ENCODE measurements at regions not wholly inside any gene's neighbourhood (a gene's known extent, or its start where the extent isn't known, plus 50 kb on each side); places are given as distances from the start of the nearest gene placed in this dataset.

DNA sequence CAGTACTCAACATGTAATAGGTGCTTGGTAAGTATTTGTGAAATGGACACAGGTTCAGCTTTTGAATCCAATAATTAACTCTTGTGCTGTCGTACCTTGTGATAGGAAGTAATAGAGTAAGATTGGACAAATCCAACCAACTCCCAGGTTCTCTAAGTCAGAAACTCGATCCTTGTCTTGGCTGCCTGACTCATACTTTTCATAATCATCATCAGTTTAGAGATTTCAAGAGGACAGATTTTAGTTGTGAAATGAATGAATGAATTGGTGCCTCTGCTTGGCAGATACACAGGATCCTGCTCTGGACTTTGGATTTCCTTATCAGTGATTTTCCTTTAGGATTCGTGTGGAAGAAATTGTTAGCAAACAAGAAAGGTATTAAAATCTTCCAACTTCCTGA, 1145.2 kb downstream of the AACS start:
- no peaks in the 10 kb centered on the region for H3K27me3 ChIP-seq (replicated peaks in 1 of 4; ENCODE audit: control extremely low read depth in 1 of 4, control insufficient read depth in 3 of 4, insufficient read depth in 4 of 4, low read length in 3 of 4)
- CTCF ChIA-PET = no interaction called here
- H4K20me1 ChIP-seq (ENCODE audit: control insufficient read depth, insufficient read depth, low read length, poor library complexity, severe bottlenecking) = no peaks in the 10 kb centered on the region
- H3K79me2 ChIP-seq (ENCODE audit: control insufficient read depth, insufficient read depth, low read length) = no peaks in the 10 kb centered on the region
- POLR2A ChIA-PET = no interaction called here
- H3K27ac Mint-ChIP-seq = no peak overlapping the region
- DNase-seq = no peak
- H2AFZ ChIP-seq (ENCODE audit: insufficient read depth, low read depth, low read length, poor library complexity, severe bottlenecking) = no peak overlapping the region
- no peak overlapping the region for H3K4me3 Mint-ChIP-seq
- ATAC-seq (ENCODE audit: low read depth) = no peak
- TF ChIP-seq EZH2 (IDR thresholded peaks at IDR 0.05; ENCODE audit: borderline replicate concordance, insufficient read depth, low read depth, low read length, poor library complexity, severe bottlenecking) = no peak
- TF ChIP-seq, protein P1, sequence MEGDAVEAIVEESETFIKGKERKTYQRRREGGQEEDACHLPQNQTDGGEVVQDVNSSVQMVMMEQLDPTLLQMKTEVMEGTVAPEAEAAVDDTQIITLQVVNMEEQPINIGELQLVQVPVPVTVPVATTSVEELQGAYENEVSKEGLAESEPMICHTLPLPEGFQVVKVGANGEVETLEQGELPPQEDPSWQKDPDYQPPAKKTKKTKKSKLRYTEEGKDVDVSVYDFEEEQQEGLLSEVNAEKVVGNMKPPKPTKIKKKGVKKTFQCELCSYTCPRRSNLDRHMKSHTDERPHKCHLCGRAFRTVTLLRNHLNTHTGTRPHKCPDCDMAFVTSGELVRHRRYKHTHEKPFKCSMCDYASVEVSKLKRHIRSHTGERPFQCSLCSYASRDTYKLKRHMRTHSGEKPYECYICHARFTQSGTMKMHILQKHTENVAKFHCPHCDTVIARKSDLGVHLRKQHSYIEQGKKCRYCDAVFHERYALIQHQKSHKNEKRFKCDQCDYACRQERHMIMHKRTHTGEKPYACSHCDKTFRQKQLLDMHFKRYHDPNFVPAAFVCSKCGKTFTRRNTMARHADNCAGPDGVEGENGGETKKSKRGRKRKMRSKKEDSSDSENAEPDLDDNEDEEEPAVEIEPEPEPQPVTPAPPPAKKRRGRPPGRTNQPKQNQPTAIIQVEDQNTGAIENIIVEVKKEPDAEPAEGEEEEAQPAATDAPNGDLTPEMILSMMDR (IDR thresholded peaks at IDR 0.05) = no peak
- H3K27ac ChIP-seq (ENCODE audit: low read length in 2 of 2) = no peak overlapping the region
- H3K4me3 ChIP-seq (ENCODE audit: control extremely low read depth in 1 of 5, extremely low read depth in 1 of 5, insufficient read depth in 1 of 5, low read depth in 2 of 5, low read length in 4 of 5) = no peak overlapping the region
- H3K4me2 ChIP-seq (replicated peaks; ENCODE audit: low read depth, low read length, poor library complexity, severe bottlenecking) = no peak overlapping the region
- no peak overlapping the region for H3K9ac ChIP-seq (ENCODE audit: low read length)
- H3K9me3 ChIP-seq (ENCODE audit: control extremely low read depth in 1 of 3, control insufficient read depth in 2 of 3, insufficient read depth in 1 of 3, low read length in 2 of 3) = no peaks in the 10 kb centered on the region
- intact Hi-C loops (cut with micrococcal nuclease) = no loop called here
- no CpG with 5 or more reads among the region's 3 CpGs for WGBS (ENCODE audit: insufficient coverage)
- no peaks in the 10 kb centered on the region for H3K36me3 ChIP-seq (replicated peaks in 1 of 2; ENCODE audit: control extremely low read depth in 1 of 2, control insufficient read depth in 1 of 2, extremely low read depth in 1 of 2, insufficient read depth in 2 of 2, low read length in 1 of 2)
- no peaks in the 10 kb centered on the region for H3K27me3 Mint-ChIP-seq
- no peaks in the 10 kb centered on the region for H3K9me3 Mint-ChIP-seq (ENCODE audit: insufficient read depth)
- H3K4me1 Mint-ChIP-seq = no peaks in the 10 kb centered on the region
- no peaks in the 10 kb centered on the region for H3K4me1 ChIP-seq (ENCODE audit: control insufficient read depth in 2 of 2, insufficient read depth in 2 of 2, low read length in 2 of 2)

DNA sequence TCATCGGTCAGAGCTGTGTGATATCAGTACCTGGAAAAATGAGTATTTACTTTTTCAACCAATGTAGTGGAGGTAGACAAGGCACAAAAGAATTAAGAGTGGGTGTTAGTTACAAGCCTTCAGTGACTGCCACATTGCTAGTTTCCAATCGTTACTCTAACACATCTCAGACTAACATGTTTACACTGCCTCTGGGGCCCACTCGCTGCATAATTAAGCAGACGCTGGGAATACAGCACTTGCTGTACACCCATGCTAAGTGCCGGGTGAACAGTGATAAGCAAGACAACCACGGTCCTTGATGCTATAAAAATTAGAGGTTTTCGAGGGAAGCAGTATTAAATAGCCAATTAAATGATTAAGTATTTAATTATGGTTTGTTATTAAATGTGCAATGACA, 1147.6 kb downstream of the AACS start:
- H3K79me2 ChIP-seq (ENCODE audit: control insufficient read depth, insufficient read depth, low read length) = no peaks in the 10 kb centered on the region
- Mint-ChIP-seq H3K4me1 (no peaks in the 10 kb centered on the region), H3K27ac (no peak overlapping the region), H3K27me3 (no peaks in the 10 kb centered on the region), H3K4me3 (no peak overlapping the region), H3K9me3 (ENCODE audit: insufficient read depth) (no peaks in the 10 kb centered on the region)
- no peak for ATAC-seq (ENCODE audit: low read depth)
- no peak overlapping the region for H3K4me3 ChIP-seq (ENCODE audit: control extremely low read depth in 1 of 5, extremely low read depth in 1 of 5, insufficient read depth in 1 of 5, low read depth in 2 of 5, low read length in 4 of 5)
- H2AFZ ChIP-seq (ENCODE audit: insufficient read depth, low read depth, low read length, poor library complexity, severe bottlenecking) = no peak overlapping the region
- H3K9me3 ChIP-seq (ENCODE audit: control extremely low read depth in 1 of 3, control insufficient read depth in 2 of 3, insufficient read depth in 1 of 3, low read length in 2 of 3) = no peaks in the 10 kb centered on the region
- POLR2A ChIA-PET = no interaction called here
- no peak overlapping the region for H3K4me2 ChIP-seq (replicated peaks; ENCODE audit: low read depth, low read length, poor library complexity, severe bottlenecking)
- WGBS (ENCODE audit: insufficient coverage) = 86% methylated on average over 6 of the region's 7 CpGs
- H3K27ac ChIP-seq (ENCODE audit: low read length in 2 of 2) = no peak overlapping the region
- no peaks in the 10 kb centered on the region for H3K36me3 ChIP-seq (replicated peaks in 1 of 2; ENCODE audit: control extremely low read depth in 1 of 2, control insufficient read depth in 1 of 2, extremely low read depth in 1 of 2, insufficient read depth in 2 of 2, low read length in 1 of 2)
- DNase-seq = no peak
- no peak overlapping the region for H3K9ac ChIP-seq (ENCODE audit: low read length)
- intact Hi-C loops (cut with micrococcal nuclease) = no loop called here
- H3K27me3 ChIP-seq (replicated peaks in 1 of 4; ENCODE audit: control extremely low read depth in 1 of 4, control insufficient read depth in 3 of 4, insufficient read depth in 4 of 4, low read length in 3 of 4) = no peaks in the 10 kb centered on the region
- H3K4me1 ChIP-seq (ENCODE audit: control insufficient read depth in 2 of 2, insufficient read depth in 2 of 2, low read length in 2 of 2) = no peaks in the 10 kb centered on the region
- TF ChIP-seq EZH2 (IDR thresholded peaks at IDR 0.05; ENCODE audit: borderline replicate concordance, insufficient read depth, low read depth, low read length, poor library complexity, severe bottlenecking) = no peak
- TF ChIP-seq, protein P1 (IDR thresholded peaks at IDR 0.05) = no peak
- no peaks in the 10 kb centered on the region for H4K20me1 ChIP-seq (ENCODE audit: control insufficient read depth, insufficient read depth, low read length, poor library complexity, severe bottlenecking)
- CTCF ChIA-PET = no interaction called here

Data from B cell (primary cell).